CD1c-positive myeloid dendritic cell (primary cell): ENCODE measurements at regions not wholly inside any gene's neighbourhood (a gene's known extent, or its start where the extent isn't known, plus 50 kb on each side); places are given as distances from the start of the nearest gene placed in this dataset.

ENCODE experiments used
- DNase-seq: peaks from one replicate; pipeline ENCODE4 v3.0.0-alpha.2; 2016; ENCODE audit errors: extremely low spot score

DNA sequence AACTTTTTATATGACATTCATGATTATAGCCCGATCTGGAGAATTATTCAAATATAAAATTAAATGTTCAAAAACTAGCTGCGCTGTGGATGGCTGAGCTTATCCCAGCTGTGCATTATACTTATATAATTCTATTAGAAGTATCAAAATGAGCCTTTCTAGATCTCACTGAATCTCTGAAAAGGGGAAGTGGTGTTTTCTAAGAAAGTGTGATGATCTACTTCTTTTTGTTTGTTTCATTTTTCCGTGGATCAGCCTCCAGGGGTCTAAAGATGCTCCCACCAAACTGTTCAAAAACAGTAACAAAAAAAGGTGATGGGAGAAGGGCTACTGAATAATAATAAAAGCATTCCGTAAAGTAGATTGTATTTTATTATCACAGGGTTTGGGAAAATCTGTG is 411.3 kb upstream of the PSMD7 start:
- DNase-seq: no peak

DNA sequence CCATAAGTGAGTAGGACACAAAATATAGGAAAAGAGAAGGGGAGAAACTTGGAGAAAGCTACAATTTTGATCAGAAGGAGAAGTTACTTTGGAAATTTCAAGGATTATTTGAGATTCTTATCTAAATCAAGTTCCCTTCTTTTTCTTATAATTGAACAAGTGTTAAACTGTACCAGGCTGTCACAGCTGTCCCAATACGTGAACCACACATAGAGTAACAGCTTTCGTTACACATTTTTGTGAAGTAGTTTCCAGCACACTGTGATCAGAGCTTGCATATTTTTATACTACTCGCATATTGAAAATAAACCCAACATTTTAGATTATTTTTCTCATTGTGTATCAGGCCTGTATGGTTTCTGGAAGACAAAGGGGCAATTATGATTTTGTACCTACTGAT is 412.8 kb upstream of the PSMD7 start:
- no peak for DNase-seq

DNA sequence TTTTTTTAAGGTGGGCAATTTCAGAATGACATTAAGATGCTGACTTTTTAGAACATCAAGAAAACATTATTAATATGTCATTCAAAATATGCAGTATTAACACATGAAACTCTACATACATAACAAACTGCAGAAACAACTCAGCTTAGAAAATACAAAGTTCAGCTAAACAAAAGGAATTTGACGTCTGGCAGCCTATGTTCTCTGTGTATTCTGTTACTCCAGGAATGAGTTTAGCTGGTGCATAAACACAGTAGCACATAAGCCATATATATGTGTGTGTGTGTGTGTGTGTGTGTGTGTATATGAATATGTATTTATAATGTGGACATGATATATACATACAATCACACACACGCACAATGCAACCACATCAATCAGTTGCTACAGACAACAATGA is 413.5 kb upstream of the PSMD7 start:
- DNase-seq: no peak

DNA sequence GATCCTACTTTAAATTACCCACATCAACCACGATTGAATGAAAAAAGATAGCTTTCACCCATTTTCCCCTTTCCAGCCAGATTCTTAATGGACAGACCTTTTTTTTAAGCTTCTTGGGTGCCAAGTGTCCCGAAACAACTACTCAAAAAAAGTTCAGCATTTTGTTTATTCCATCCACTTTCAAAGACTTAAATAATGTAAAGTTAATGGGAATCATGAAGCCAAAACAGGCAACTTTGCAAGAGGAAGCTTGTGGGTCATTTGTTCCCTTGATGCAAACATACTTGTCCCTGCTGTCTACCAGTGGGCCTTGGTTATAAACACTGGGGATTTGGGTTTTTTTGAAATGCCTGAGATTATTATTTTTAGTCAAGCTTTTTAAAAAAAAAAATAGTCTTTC is 414.0 kb upstream of the PSMD7 start:
- no peak for DNase-seq

DNA sequence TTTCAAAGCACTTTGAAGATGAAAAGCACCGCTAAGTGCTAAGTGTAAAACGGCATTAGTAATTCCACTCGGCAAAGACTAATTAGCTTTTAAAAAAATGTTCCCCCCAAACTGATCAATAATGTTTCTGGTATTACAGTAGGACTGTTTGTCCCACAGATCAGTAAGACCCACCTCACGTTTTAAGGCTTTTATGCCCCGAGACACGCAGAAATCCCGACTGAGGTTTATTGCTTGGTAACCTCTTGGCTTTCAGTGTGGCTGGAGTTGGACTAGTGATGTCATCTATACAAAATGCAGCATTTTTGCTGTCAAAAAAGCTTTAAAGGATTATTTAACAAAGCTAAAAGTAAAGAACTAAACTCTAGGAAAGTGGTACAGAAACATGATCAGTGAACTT is 414.6 kb upstream of the PSMD7 start:
- DNase-seq: no peak

DNA sequence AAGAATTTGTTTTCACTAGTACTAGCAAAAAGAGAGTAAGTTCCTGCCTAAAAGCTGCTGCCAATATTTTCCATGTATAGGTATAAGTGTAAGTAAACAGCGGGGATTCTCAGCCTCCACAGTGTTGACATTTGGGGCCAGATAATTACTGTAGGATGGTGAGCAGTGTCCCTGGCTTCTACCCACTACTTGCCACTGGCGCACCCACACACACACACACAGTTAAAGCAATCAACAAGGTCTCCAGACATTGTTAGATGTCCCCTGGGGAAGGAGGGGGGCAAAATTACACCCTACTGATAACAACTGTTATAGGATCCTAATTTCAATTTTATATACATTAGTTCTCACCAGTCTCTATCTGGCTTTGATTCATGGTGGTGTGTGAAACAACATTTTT is 417.0 kb upstream of the PSMD7 start:
- DNase-seq: no peak

DNA sequence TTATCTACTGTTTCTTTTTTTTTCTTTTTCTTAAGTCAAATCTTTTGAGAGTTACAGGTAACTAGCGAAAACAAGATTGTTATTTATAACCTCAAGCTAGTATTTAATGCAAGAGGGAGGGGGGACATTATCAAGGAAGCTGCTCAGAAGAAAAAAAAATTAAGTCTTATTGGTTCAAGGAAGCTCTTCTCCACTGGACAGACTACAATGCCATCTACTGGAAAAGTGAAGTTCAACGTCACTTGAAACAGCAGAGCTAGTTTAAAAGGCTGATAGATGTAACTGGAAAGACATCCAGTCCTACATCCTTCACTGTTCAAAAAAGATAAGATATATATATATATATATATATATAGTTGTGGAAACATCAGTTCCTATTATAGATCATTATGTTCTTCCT is 418.0 kb upstream of the PSMD7 start:
- no peak for DNase-seq

DNA sequence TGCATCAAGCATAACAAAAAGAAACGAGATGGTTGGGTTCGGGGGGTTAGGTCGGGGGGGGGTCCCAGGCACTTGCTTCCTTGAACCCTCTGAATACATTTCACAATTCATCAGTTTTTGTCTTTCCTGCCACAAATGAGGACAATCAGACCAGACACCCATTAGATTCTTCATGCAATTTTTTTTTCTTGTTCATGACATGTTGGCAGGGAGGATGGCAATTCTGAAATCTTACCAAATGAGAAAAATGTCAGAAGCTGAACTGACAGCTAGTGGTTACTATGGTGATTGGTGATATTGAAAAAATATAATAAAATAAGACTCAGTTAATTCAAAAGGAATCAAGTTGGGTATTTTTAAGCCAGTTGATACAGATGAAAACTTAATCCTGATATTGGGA is 419.5 kb upstream of the PSMD7 start:
- DNase-seq: no peak

DNA sequence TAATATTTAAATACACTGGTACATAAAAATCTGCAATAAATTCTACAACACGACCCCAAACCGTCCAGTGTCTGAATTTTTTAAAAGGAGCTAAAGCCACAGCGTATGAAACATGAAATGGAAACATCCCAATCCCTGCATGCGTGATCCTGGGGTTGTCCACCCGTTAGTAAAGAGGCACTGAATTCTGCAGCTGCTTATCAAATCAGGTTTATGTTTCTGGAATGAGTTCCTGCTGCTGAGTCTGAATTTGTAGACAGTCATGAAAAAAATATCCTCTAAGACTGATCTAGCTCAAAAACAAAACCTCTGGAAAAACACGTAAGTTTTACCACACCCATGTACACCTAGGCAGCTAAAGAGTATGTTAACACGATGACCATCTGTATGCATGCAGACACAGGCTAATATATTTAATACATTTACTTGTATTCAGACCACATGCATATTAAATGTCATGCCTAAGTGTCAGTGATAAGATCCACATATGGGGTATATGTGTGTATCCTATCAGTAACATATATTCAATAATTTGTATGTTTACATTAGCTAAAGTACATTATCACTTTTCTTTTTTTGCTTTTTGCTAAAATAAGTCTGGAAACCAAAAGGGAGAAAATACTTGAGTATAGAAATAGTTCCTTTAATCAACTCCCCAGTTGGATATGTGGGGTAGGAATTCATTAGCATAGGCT is 420.5 kb upstream of the PSMD7 start:
- DNase-seq: no peak

DNA sequence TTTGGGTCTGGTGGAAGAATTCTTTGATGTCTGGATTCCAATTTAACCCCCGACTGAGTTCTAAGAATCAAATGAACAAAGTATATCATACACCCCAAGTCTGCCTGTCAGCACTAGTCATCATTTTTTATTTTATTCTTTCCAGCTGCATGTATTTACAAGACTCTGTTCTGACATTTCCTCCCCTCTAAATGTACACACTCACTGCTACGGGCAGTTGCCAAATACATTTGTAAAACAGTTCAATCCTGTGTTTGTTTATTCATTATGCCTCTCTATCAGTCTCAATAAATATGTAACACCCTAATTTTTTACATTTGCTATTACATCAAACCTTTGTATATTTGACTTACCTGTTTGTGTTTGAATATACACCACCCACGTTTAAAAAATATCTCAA is 422.3 kb upstream of the PSMD7 start:
- DNase-seq: no peak

DNA sequence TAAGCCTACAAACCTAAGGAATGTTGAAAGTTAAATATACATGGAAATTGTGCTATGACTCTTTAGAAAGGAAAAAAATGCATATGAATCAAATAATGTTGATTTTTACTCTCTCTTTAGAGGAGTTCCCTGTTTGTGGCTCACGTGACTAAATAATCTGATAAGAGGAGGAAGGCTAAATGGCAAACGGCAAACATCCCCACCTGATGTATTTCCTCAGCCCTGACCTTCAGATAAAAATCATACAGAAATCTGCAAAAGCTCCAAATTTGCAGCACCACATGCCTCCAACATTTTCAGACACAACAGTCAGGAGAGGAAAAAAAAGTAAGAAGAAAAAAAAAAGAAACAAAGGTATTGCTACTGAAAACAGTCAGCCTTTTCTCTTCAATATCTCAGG is 423.0 kb upstream of the PSMD7 start:
- DNase-seq: no peak

DNA sequence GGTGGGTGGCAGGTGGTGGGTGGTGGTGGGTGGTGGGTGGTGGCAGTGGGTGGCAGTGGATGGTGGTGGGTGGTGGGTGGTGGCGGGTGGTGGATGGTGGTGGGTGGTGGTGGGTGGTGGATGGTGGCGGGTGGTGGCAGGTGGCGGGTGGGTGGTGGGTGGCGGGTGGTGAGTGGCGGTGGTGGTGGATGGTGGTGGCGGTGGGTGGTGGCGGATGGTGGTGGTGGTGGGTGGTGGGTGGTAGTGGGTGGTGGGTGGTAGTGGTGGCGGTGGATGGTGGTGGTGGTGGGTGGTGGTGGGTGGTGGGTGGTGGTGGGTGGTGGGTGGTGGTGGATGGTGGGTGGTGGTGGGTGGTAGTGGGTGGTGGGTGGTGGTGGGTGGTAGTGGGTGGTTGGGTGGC is 423.8 kb upstream of the PSMD7 start:
- no peak for DNase-seq

DNA sequence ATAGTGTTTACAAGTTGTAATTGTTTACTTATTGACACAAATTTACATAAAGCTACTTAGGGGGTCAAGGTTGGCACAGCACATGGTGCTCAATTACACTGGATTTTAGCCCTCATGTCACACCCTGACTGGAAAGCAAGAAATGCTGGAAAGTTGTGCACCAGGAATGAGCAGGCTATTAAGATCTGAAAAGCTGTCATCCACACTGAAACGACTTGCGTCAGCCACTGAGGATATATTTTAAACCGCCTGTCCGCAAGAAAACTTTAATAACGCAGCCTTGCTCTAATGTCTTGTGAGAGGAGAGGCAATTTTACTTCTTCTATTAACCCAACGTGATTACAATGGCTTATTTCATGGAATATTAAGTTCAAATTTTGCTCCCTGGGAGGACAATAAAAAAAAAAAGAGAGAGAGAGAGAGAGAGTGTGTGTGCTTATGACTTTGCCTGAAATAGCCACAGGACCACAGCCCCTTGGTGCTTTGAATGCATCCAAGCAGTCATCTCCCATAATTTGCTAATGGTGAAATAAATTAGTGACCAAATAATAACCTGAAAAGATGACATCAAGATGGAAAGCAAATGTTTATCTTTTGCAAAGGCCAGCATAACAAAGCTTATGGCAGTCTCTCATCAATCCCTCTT is 425.4 kb upstream of the PSMD7 start:
- no peak for DNase-seq

DNA sequence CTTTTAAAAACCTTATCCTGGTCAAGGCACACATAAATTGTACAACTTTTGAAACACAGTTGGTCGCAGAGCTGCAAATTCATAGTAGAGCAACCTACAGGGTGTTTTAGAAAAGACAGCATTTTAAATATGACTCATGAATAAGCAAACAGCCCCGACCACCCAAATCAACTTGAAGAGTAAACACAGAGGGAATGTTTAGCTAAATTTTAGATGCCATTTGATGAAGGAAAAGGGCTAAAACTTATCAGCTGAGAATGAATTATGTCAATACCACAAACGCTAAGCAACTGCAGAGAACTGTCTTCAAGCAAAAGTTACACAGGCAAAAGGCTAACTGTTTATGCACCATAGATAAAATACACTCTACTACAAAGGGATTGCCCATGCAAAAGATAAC is 427.5 kb upstream of the PSMD7 start:
- no peak for DNase-seq

DNA sequence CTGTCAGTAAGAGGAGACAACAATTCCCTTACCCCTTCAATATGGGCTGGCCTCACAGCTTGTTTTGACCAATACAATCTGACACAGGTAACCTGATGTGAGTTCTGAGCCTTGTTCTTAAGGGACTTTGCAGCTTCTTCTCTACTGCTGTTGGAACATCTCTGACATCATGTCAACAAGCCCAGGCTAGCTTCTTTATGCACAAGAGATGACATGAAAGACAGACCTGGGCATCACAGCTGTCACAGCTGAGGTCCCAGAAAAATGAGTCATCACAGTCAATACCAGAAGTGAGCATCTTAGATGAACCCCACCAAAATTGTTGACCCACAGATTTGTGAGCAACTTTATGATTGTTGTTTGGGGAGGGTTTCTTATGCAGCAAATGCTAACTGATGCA is 431.7 kb upstream of the PSMD7 start:
- DNase-seq: no peak

DNA sequence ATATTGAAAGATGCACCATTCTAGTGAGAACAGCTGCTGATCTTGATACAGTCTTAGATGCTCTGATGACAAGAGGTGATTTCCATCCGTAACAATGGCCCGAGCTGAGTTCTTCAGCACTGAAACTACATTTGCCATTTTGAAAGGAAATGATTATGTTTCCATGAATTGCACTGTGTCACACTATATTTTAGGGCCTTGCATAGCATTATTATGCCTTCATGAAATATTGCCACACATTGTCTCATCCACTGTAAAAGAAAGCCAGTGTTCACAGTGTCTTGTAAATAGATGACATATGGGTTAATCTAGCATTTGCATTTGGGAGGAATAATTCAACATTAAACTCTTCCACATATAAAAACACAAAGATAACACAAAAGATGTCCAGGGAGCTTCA is 438.3 kb upstream of the PSMD7 start:
- no peak for DNase-seq

DNA sequence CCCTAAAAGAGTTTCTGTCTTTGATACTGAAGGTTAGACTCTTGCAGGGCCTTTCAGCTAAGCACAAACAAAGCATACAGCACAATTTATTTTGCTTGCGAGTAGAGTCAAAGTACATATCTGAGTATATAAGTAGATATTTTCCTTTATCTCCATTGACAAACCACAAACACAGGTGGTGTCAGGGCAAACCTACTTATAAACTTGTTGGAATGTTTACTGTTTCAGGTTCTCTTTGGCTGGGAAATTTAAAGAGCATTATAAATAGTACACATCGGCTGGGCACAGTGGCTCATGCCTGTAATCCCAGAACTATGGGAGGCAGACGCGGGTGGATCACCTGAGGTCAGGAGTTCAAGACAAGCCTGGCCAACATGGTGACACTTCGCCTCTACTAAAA is 442.6 kb upstream of the PSMD7 start:
- DNase-seq: no peak

DNA sequence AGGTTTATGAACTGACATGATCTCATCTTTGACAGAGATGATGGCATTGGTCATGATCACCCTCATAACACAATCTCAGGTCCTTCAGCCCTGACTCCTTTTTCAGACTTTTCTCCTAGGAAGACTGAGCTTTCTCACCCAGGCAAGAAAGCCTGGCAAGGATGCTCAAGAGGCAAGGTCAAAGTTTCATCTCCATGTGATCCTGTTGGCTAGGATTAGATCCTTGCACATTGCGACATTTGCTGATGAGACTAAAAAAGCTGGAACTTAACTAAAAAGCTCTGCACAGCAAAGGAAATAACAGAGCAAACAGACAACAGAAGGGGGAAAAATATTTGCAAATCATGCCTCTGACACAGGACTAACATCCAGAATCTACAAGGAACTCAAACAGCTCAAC is 444.1 kb upstream of the PSMD7 start:
- DNase-seq: no peak

DNA sequence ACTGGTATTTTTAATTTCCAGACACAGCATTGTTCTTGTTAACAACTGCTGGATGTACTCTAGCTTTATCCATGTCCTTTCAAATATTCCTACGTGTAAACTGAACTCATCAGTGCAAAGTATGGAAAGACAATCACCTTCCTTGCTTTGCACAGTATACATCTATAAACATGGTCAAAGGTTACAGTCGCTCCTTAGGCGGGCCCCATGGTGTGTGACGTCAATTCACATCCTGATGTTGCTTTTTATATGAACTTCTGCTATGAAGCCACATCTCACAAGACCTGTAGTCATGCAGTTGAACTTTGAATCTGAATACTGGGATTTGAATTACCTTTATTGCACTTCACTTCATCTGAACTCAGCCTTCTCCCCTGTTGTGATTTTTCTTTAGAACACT is 447.6 kb upstream of the PSMD7 start:
- no peak for DNase-seq

DNA sequence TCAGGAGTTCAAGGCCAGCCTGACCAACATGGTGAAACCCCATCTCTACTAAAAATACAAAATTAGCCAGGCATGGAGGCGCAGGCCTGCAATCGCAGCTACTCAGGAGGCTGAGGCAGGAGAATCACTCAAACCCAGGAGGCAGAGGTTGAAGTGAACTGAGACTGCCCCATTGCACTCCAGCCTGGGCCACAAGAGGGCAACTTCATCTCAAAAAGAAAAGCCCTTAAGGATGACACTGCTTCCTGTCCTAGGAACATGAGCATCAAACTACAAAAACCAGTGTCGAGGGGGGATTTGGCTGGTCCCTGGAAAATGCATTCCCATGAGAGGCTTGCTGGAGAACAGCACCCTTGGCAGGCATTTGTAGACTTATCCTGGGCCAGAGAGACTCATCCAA is 449.5 kb upstream of the PSMD7 start:
- DNase-seq: no peak

DNA sequence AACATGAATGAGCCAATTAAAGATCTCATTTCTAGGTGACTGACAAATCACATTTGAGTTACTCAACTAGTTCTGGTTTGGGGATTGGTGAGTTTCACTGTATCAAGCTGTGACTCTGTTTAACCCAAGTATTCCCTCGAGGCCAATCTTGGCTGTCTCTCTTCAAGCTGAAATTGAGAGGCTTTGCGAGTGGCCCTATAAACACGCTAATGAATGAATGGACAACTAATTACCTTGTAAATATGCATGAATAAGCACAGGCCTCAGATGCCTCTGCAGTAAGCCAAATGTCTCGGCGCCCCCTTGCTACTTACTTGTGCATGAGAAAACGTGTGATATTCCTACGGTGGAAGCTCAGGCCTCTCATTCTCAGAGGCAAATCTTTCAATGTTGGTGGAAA is 450.3 kb upstream of the PSMD7 start:
- no peak for DNase-seq

DNA sequence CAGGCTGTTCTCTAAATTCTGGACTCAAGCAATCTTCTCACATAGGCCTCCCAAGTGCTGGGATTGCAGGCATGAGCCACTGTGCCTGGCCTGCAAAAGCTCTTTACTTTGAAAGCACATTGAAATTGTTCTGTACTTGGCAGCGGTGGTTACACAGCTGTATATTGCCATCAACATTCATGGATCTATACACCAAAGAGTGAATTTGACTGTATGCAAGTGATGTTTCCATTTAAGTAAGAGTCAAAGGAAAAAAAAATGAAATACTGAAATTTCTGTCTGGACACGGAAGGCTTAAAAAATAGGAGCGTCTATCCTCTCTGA is 450.6 kb upstream of the PSMD7 start:
- no peak for DNase-seq

DNA sequence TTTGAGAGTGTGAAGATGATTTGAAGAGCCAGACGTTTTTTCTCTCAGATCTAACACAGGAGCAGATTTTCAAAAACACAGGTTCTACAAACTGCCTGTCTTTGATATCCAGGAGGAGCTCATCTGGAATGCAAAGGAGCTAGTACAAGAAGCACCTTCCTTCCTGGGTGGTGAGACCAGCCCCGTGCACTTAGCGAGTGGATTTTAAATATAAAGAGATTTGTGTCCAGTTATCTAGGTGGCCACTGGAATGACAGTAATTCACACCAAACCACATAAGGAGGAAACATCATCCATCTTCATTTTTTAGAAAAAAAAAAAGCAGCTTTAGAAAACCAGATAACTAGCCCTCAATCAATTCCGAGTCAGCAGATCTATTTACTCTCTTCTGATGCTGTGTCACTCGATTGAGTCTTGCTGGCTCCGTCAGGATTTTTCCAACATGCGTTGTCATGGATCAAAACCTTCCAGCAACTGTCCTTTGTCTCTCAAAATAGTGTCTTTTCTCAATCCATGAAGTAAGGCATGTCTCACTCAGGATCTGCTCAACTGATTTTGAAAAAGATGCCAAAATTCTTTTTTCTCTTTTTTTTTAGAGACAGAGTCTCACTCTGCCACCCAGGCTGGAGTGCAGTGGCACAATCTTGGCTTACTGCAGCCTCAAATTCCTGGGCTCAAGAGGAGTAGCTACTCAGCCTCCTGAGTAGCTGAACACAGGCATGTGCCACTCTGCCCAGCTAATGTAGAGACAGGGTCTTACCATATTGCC is 451.2 kb upstream of the PSMD7 start:
- no peak for DNase-seq

DNA sequence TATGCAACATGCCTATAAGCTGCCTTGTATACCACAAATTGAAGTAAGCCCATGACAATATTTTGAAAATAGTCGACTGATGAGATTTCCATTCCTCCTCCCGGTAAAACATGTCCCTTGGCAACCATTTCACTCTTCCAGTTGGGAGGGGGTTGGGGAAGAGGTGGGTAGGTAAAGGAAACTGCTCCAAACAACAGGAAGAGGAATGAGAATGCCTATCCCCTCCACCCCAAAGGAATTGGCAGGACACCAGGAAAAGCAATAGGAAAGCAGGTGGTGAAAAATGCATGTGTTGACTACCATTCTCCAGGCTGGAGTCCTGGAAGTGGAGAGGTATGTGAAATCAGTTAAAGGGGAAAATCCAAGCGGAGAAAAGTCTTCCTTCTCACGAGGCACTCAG is 455.9 kb upstream of the PSMD7 start:
- no peak for DNase-seq
